ENCODE measurements at regions not wholly inside any gene's neighbourhood (a gene's known extent, or its start where the extent isn't known, plus 50 kb on each side); places are given as distances from the start of the nearest gene placed in this dataset.

GRCh38 chr15:59936741-59937140 lies 67.4 kb upstream of the FOXB1 start:
- TF ChIP-seq GATA3 (IDR thresholded peaks at IDR 0.05; ENCODE audit: low read depth, low read length) (no peak), GATA2 (IDR thresholded peaks at IDR 0.05; ENCODE audit: low read depth, low read length) (no peak)
